ENCODE measurements at regions not wholly inside any gene's neighbourhood (a gene's known extent, or its start where the extent isn't known, plus 50 kb on each side); places are given as distances from the start of the nearest gene placed in this dataset.

DNA sequence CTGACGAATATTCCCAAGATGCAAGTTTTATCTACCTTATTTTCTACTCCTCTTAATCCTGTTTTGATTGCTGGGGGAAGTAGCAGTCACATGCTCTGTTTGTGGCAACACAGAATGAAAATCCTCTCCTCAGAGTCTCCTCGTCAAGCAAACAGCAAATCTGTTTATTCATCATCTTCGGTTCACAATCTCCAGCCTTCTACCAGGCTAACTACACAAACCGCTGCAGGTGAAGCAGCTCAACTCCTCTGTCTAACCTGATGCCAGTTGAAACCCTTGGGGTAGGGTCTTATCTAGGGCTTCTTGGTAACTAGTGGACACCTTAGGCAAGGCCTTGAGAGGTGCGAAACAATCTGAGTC lies 91.0 kb downstream of the SIPA1L2 start:
- TF ChIP-seq SPI1 (IDR thresholded peaks at IDR 0.05; ENCODE audit: borderline replicate concordance, low read depth) (no peak), POLR2AphosphoS5 (IDR thresholded peaks at IDR 0.05; ENCODE audit: low read depth) (no peak), GABPA (IDR thresholded peaks at IDR 0.05; ENCODE audit: low read depth) (no peak)
- TF ChIP-seq, protein P1, sequence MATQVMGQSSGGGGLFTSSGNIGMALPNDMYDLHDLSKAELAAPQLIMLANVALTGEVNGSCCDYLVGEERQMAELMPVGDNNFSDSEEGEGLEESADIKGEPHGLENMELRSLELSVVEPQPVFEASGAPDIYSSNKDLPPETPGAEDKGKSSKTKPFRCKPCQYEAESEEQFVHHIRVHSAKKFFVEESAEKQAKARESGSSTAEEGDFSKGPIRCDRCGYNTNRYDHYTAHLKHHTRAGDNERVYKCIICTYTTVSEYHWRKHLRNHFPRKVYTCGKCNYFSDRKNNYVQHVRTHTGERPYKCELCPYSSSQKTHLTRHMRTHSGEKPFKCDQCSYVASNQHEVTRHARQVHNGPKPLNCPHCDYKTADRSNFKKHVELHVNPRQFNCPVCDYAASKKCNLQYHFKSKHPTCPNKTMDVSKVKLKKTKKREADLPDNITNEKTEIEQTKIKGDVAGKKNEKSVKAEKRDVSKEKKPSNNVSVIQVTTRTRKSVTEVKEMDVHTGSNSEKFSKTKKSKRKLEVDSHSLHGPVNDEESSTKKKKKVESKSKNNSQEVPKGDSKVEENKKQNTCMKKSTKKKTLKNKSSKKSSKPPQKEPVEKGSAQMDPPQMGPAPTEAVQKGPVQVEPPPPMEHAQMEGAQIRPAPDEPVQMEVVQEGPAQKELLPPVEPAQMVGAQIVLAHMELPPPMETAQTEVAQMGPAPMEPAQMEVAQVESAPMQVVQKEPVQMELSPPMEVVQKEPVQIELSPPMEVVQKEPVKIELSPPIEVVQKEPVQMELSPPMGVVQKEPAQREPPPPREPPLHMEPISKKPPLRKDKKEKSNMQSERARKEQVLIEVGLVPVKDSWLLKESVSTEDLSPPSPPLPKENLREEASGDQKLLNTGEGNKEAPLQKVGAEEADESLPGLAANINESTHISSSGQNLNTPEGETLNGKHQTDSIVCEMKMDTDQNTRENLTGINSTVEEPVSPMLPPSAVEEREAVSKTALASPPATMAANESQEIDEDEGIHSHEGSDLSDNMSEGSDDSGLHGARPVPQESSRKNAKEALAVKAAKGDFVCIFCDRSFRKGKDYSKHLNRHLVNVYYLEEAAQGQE (IDR thresholded peaks at IDR 0.05; ENCODE audit: insufficient replicate concordance, low read depth), result no peak
- TF ChIP-seq, protein P2, sequence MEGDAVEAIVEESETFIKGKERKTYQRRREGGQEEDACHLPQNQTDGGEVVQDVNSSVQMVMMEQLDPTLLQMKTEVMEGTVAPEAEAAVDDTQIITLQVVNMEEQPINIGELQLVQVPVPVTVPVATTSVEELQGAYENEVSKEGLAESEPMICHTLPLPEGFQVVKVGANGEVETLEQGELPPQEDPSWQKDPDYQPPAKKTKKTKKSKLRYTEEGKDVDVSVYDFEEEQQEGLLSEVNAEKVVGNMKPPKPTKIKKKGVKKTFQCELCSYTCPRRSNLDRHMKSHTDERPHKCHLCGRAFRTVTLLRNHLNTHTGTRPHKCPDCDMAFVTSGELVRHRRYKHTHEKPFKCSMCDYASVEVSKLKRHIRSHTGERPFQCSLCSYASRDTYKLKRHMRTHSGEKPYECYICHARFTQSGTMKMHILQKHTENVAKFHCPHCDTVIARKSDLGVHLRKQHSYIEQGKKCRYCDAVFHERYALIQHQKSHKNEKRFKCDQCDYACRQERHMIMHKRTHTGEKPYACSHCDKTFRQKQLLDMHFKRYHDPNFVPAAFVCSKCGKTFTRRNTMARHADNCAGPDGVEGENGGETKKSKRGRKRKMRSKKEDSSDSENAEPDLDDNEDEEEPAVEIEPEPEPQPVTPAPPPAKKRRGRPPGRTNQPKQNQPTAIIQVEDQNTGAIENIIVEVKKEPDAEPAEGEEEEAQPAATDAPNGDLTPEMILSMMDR (IDR thresholded peaks at IDR 0.05; ENCODE audit: insufficient read depth, low read length), result no peak
- DNase-seq (ENCODE audit: low read depth in 1 of 2, low spot score in 1 of 2), result no peak

DNA sequence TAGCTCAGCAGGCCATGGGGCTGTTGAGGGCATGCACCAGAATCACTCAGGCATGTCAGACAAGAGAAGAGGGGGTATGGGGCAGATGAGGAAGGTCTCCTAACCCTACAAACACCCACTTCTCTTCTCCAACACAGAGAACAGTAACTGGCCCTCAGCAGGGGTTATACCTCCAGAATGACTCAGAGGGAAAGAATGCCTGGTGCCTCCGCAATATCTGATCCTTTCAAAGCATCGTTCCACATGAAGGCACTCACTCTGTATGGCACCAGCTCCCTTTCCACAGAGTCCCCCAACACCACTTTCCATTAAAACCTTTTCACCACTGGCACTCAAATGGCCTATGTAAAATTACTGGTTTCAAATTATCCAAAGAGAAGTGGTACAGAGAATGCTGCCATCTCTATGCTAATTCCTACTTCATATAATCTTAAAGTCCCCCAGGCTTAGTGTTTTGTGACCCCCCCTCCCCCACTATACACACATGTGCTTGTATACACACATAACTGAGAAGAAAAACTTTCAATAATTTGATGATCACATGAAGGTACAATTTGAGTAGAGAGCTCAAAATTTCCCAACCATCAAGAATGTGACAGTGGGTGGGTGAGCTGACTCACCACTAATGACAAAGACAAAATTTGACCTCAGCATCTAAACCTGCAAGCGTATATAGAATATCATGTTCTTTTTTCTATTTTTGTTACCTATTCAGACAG lies 91.5 kb downstream of the SIPA1L2 start:
- Histone ChIP-seq H3K27me3 (ENCODE audit: insufficient read depth, poor library complexity, severe bottlenecking) (no peaks in the 10 kb centered on the region), H3K27ac (replicated peaks) (no peak overlapping the region), H3K4me3 (replicated peaks; ENCODE audit: insufficient read depth, low read length) (no peak overlapping the region)
- TF ChIP-seq GABPA (IDR thresholded peaks at IDR 0.05; ENCODE audit: low read depth), result no peak
- TF ChIP-seq POLR2AphosphoS5 (IDR thresholded peaks at IDR 0.05; ENCODE audit: low read depth), result no peak
- TF ChIP-seq SPI1 (IDR thresholded peaks at IDR 0.05; ENCODE audit: borderline replicate concordance, low read depth), result no peak
- TF ChIP-seq, protein P2 (IDR thresholded peaks at IDR 0.05; ENCODE audit: insufficient read depth, low read length), result no peak
- TF ChIP-seq, protein P1 (IDR thresholded peaks at IDR 0.05; ENCODE audit: insufficient replicate concordance, low read depth), result no peak
- DNase-seq (ENCODE audit: low read depth in 1 of 2, low spot score in 1 of 2), result no peak

More for the DNA sequence above, 91.0 kb downstream of the SIPA1L2 start:
- no peaks in the 10 kb centered on the region for H3K27me3 ChIP-seq (ENCODE audit: insufficient read depth, poor library complexity, severe bottlenecking)
- H3K4me3 ChIP-seq (replicated peaks; ENCODE audit: insufficient read depth, low read length), result no peak overlapping the region
- H3K27ac ChIP-seq (replicated peaks), result no peak overlapping the region

DNA sequence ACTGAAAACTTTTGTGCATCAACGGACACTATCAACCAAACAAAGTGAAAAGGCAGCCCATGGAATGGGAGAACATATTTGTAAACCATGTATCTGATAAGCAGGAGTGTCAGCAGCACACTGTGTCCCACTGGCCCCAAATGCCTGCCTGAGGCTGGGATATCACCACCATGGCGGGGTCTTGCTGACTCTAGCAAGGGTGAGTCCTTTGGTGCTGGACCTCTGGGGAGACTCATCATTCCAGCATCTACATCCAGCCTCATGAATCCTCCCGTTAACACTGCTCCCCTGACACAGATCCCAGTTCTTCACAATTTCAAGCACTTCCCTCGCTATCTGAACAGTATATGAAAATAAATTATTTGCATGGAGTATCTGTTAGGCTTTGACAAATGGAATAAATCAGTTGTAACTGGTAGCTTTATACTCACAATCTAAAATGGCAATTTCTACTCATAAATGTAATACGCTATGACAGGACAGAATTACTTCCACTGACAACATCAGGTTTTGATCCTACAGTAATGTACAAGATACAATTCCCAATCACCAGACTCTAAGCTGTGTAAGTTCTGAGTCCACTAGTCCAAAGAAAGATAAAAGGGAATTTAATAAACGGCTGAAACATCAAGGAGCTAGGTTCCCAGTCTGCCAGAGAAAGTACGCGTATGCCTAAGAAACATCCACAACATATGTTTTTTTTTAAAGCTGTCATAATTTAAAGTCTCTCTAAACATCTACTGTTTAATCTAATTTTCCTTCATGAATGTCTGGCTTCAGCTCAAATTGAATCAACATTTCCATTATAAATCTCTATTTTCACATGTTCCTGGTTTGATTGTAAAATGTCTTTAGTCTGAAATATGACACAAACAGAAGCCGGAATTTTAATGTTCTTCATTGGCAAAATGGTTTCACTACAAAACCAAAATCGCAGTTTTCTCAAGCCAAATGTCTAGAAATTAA lies 95.1 kb downstream of the SIPA1L2 start:
- Histone ChIP-seq H3K27me3 (ENCODE audit: insufficient read depth, poor library complexity, severe bottlenecking) (no peaks in the 10 kb centered on the region), H3K4me3 (replicated peaks; ENCODE audit: insufficient read depth, low read length) (no peak overlapping the region), H3K27ac (replicated peaks) (no peak overlapping the region)
- DNase-seq (ENCODE audit: low read depth in 1 of 2, low spot score in 1 of 2), result no peak
- TF ChIP-seq GABPA (IDR thresholded peaks at IDR 0.05; ENCODE audit: low read depth), result no peak
- TF ChIP-seq, protein P1 (IDR thresholded peaks at IDR 0.05; ENCODE audit: insufficient replicate concordance, low read depth), result no peak
- TF ChIP-seq, protein P2 (IDR thresholded peaks at IDR 0.05; ENCODE audit: insufficient read depth, low read length), result no peak
- no peak for TF ChIP-seq SPI1 (IDR thresholded peaks at IDR 0.05; ENCODE audit: borderline replicate concordance, low read depth)
- no peak for TF ChIP-seq POLR2AphosphoS5 (IDR thresholded peaks at IDR 0.05; ENCODE audit: low read depth)
